Putamen (tissue), 1 donor: ENCODE measurements at regions not wholly inside any gene's neighbourhood (a gene's known extent, or its start where the extent isn't known, plus 50 kb on each side); places are given as distances from the start of the nearest gene placed in this dataset.

Source experiments
- DNase-seq: peaks from one replicate; pipeline ENCODE4 v3.0.0-alpha.2; 2016; ENCODE audit warnings: low spot score

DNA sequence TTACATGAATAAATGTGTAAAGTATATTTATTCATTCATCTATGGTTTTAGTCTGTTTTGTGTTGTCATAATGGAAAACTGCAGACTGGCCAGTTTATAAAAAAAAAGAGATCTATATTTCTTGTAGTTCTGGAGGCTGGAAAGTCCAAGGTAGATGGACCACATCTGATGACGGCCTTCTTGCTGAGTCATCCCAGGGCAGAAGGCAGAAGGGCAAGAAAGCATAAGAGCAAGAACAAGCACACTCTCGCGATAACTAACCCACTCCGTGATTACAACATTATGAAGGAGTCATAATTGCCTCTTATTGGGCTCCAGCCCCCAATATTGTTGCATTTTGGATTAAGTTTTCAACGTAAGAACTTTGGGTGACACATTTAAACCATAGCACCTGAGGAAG is 180.4 kb upstream of the DAB2 start:
- no peak for DNase-seq

DNA sequence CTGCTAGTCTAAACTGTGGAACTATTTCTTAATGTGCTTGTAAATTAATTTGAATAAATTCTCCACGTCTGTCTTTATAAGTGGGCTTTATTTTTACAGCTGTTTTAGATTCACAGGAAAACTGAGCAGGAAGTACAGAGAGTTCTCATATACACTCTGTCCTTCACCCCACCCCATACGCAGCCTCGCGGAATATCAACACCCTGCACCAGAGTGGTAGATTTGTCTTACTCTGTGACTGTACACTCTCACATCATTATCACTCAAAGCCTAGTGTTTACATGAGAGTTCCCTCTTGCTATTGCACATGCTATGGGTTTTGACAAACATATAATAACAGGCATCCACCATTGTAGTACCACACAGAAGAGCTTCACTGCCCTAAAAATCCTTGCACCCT is 179.7 kb upstream of the DAB2 start:
- DNase-seq = no peak

GRCh38 chr5:39599721-39600431 is 175.1 kb upstream of the DAB2 start:
- no peak for DNase-seq

- DNase-seq = no peak
Measured at GRCh38 chr5:39598661-39599248, 174.0 kb upstream of the DAB2 start.

GRCh38 chr5:39588179-39588578 is 163.4 kb upstream of the DAB2 start:
- no peak for DNase-seq

GRCh38 chr5:39587675-39588074 is 162.9 kb upstream of the DAB2 start:
- no peak for DNase-seq

- DNase-seq = no peak
Measured at GRCh38 chr5:39586185-39586584, 161.4 kb upstream of the DAB2 start.

DNA sequence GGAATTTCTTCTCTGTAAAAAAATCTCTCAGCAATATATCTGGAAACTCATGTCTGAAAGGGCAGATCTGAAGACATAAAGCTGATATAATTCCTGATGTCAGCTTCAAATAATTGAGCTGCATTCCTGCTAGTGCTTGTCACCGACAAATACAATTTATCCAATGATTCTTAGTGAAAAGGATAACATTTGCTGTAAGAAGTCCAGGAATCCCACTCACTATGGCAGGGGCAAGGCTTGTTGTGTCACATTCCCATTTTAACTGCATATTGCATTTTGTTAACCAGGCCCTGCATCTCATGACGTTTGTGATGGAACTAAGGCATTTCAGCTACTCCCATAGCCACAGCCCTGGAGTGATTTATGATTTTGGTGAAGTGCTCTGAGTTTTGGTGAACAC is 160.1 kb upstream of the DAB2 start:
- DNase-seq = no peak

GRCh38 chr5:39580702-39581453 is 156.1 kb upstream of the DAB2 start:
- no peak for DNase-seq

DNA sequence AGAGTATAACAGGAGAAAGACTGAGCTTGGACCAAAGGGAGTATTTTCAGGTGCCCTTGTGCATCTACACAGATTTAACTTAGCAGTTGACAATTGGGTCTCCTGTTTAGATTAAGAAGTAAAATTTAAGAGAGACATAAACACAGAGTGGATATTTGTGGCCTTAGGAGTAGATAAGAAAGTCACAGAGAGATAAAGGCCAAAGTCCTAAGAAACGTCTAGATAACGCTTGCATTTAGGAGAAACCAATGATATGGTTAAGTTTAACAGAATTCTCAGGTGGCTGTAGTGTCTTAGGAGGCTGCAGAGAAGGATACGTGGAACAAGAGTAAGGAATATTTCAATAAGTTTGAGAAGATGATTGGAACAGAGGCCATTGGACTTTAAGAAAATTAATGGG is 155.0 kb upstream of the DAB2 start:
- DNase-seq = no peak

DNA sequence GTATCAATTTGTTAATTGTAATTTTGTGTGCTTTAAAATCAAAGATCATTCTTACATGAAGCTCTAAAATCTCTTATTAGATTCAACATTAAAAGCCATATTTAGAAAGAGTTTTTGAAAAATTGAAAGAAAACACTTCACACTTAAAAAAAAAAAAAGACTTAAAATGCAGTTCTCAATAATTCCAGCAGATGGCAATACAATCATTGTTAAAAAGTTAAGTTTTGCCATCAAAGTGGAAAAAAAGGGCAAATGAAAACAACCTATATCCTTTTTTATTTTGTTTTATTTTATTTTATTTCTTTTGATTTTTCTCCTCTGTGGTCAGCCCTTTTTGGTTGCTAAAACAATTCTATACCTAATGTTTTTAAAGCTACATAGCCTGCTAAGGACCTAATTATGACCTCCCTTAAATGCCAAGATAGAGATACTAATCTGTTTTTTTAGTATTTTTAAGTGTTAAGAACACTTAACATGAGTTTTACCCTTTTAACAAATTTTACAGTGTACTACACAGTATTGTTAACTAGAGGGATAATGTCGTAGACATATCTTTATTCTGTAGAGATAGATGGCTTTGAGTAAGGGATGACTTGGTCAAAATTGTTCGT is 154.2 kb upstream of the DAB2 start:
- DNase-seq = no peak

GRCh38 chr5:39577529-39577928 is 152.7 kb upstream of the DAB2 start:
- DNase-seq = no peak

DNA sequence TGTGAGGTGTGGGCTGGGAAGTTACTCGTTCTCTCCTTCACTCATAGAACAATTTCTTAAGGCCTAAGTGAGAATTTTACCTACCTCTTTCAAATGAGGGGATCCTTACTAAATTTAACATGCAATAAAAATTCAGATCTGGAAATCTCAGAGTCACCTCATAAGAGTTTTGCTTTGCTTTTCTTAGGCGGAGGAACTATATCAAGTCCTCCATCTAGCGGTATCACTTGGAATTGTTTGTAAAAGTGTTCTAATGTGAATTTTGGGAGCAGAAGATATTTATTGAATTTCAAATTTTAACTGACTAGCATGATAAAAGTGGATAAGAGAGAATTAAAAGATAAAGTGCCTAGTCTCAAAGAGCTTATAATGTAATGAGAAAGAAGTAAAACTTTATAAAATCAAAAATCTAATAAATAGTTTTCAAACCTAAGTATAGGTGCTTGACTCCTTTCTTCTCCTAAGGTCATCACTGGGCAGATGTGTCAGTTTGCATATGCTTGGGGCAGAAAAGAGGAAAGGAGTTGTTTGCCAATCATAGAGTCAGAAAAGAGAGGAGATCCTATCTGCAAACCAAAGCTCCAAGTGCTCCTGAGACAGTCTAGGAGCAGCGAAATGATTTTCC is 145.7 kb upstream of the DAB2 start:
- DNase-seq = peak; percentile 12

GRCh38 chr5:39569857-39570256 is 145.1 kb upstream of the DAB2 start:
- DNase-seq = no peak

GRCh38 chr5:39566891-39567290 is 142.1 kb upstream of the DAB2 start:
- no peak for DNase-seq

GRCh38 chr5:39566029-39566428 is 141.2 kb upstream of the DAB2 start:
- DNase-seq = no peak

DNA sequence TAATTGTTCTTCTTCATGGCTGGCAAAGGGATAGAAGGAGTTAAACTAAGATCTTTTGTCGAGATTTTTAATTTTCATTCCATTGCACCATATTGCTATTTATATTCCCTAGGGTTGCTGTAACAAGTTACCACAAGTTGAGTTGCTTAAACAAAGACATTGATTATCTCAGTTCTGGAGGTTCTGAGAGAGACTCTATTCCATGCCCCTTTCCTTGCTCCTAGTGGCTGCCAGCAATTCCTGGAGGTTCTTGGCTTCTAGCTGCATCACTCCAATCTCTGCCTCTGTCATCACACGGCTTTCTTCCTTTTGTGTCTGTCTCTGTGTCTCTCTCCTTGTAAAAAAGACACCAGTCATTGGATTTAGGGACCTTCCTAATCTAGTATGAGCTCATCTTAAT is 136.6 kb upstream of the DAB2 start:
- no peak for DNase-seq

DNA sequence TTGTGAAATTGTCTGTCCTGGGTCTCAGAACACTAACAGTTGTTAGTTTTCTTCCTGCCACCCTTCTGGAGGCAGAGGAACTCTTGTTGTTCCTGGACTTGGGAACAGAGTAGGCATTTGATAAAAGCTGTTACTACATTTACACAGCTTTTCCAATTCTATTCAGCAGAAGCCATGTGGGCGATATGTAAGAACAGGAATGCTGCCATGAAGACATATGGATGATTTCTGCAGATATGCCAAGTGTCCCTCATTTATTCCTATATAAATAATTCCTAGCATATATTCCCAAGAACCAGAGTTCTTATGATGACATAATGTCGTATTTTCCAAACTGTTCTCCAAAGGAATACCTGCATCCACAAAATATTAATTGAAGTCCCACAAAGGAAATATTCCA is 135.9 kb upstream of the DAB2 start:
- DNase-seq = no peak

DNA sequence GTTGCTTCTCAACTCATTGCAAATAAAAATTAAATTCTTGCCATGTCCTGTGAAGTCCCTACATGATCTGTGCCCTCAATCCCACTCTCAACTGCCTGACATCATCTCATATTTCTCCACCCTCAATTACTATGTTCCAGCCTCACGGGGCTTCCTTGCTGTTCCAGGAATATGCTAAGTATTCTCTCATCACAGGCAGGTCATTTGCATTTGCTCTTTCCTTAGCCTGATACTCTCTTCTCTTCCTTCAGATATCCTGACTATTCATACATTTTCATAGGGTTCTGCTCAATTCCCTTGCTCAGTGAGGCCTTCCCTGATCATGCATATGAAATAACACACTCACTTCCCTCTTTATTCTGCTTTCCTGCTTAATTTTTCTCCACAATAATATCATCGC is 135.1 kb upstream of the DAB2 start:
- no peak for DNase-seq

DNA sequence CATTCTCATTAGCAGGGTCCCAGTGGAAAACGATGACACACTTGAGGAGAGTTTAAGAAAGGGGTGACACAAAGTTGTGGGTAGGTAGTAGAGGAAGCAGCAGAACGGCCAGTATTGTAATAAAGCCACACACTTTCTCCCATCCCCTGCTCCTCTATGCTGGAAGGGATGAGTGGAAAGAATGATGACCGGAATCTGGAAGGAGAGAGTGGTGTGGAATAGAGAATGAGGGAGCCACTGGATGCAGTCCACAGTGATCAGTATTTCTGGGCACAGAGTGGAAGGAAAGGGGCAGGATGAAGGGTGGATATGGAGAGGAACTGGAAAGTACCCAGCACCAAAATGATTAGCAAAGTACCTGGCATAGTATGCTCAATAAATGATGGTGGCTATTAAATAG is 133.8 kb upstream of the DAB2 start:
- no peak for DNase-seq

DNA sequence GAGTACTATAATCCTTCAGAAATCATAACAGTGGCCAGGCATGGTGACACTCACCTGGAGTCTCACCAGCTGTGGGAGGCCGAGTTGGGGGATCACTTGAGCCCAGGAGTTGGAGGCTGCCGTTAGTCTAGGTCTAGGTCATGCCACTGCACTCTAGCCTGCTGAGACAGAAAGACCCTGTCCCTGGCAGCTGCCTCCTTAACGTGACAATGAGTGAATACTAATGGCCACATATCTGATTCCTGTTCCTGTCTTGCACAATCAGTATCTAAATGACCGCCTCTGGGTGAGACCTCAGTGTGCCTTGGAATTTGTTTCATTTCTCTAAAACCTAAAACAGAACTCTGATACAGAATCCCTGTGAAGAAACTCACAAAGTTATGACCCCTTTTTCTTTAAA is 131.0 kb upstream of the DAB2 start:
- no peak for DNase-seq

DNA sequence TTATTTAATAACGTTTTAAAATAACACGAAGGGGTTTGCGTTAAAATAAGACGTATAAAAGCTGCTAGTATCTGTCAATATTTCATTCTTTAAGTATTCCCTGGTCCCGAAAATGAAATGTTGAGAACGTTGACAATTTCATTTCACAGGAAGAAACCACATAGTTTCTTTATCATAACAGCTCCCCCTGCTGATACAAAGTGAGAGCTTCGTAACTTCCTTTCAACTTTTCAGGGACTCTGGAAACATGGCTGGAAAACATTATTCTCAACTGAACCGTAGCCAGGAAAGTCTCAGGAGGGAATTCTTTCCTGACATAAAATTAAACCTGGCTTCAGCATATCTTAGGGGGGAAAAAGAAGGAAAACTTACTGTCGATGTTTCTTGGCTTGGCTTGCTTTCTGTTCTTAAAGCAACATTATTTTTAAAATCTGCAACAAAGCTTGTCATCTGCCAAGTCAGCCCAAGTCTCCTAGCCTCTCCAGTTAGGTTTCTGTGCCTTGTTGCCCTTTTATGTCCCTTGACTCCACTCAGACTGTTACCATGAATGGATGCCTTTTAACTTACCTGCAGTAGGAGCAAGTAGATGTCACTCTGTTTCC is 122.9 kb upstream of the DAB2 start:
- DNase-seq = peak; percentile 29
